CD14-positive monocyte (primary cell): ENCODE measurements at regions not wholly inside any gene's neighbourhood (a gene's known extent, or its start where the extent isn't known, plus 50 kb on each side); places are given as distances from the start of the nearest gene placed in this dataset.
"Not testable (repeated sequence)": the region's sequence is repeated elsewhere in the genome, so short reads cannot be mapped to it uniquely, and the experiment has no call there.

ENCODE experiments used
- DNase-seq, 3 donors: peaks; one replicate each; pipeline ENCODE4 v3.0.0-alpha.2; 2011 to 2022
- H2AFZ ChIP-seq: 2 replicates; pipeline ENCODE4 v1.6.0; 2012; ENCODE audit warnings: mild to moderate bottlenecking, low read depth, low read length, inconsistent platforms; ENCODE audit not compliant: insufficient read depth, poor library complexity, severe bottlenecking
- H3K27ac ChIP-seq, 2 donors: 1 replicate in 1 of 2; 2 replicates in 1 of 2; pipeline ENCODE4 v1.5.1; 2012 to 2013; ENCODE audit warnings: low read length in 2 of 2, control low read depth in 1 of 2, inconsistent platforms in 1 of 2, low read depth in 1 of 2, mild to moderate bottlenecking in 1 of 2
- H3K27me3 ChIP-seq, 2 donors: one replicate each; pipeline versions ENCODE4 v1.6.0 to v1.6.1; 2011 to 2013; ENCODE audit warnings: low read length in 2 of 2; ENCODE audit not compliant: control insufficient read depth in 2 of 2, insufficient read depth in 2 of 2
- H3K36me3 ChIP-seq, 2 donors: replicated peaks in 1 of 2; 1 replicate in 1 of 2; 2 replicates in 1 of 2; pipeline versions ENCODE4 v1.5.1 to v1.6.1; 2012 to 2013; ENCODE audit warnings: low read length in 2 of 2, control low read depth in 1 of 2, inconsistent platforms in 1 of 2, mild to moderate bottlenecking in 1 of 2; ENCODE audit not compliant: insufficient read depth in 2 of 2, control insufficient read depth in 1 of 2
- H3K4me1 ChIP-seq, 2 donors: 1 replicate in 1 of 2; 2 replicates in 1 of 2; pipeline versions ENCODE4 v1.5.1 to v1.6.1; 2012 to 2013; ENCODE audit warnings: low read length in 2 of 2, control low read depth in 1 of 2, inconsistent platforms in 1 of 2, mild to moderate bottlenecking in 1 of 2, moderate library complexity in 1 of 2; ENCODE audit not compliant: insufficient read depth in 2 of 2, control insufficient read depth in 1 of 2
- H3K4me2 ChIP-seq: replicated peaks from 2 replicates; pipeline ENCODE3; 2012; ENCODE audit warnings: low read length, moderate library complexity, mild to moderate bottlenecking; ENCODE audit not compliant: poor library complexity, severe bottlenecking; ENCODE audit errors: extremely low read depth
- H3K4me3 ChIP-seq, 3 experiments: fragments of 200-600 bp in 1 of 3; sonication (generic) in 1 of 3; replicated peaks in 1 of 3; 1 replicate in 2 of 3; 2 replicates in 1 of 3; pipeline ENCODE4 v1.5.1; 2011 to 2013; ENCODE audit warnings: low read length in 3 of 3, mild to moderate bottlenecking in 3 of 3, control low read depth in 2 of 3, low read depth in 2 of 3, inconsistent platforms in 1 of 3, moderate library complexity in 1 of 3
- H3K79me2 ChIP-seq: 2 replicates; pipeline ENCODE4 v1.6.0; 2012; ENCODE audit warnings: mild to moderate bottlenecking, control low read depth, inconsistent platforms, low read length, moderate library complexity; ENCODE audit not compliant: insufficient read depth
- H3K9ac ChIP-seq: 2 replicates; pipeline ENCODE4 v1.6.0; 2017; ENCODE audit warnings: low read length, mild to moderate bottlenecking; ENCODE audit not compliant: insufficient read depth, poor library complexity, severe bottlenecking
- H3K9me3 ChIP-seq, 2 donors: replicated peaks in 1 of 2; 1 replicate in 1 of 2; 2 replicates in 1 of 2; pipeline versions ENCODE4 v1.5.1 to v1.6.1; 2012 to 2013; ENCODE audit warnings: low read length in 2 of 2, control low read depth in 1 of 2; ENCODE audit not compliant: control insufficient read depth in 1 of 2, insufficient read depth in 1 of 2
- H4K20me1 ChIP-seq: 2 replicates; pipeline ENCODE4 v1.6.0; 2012; ENCODE audit warnings: mild to moderate bottlenecking, low read length, control low read depth, moderate library complexity; ENCODE audit not compliant: insufficient read depth
- H3K27ac Mint-ChIP-seq, 7 donors: one replicate each; pipeline ENCODE4 v1.8.0; 2020; ENCODE audit warnings: mild to moderate bottlenecking in 7 of 7, mixed read lengths in 7 of 7, moderate library complexity in 6 of 7, inconsistent platforms in 2 of 7
- H3K27me3 Mint-ChIP-seq, 3 donors: one replicate each; pipeline ENCODE4 v1.8.0; 2021 to 2022; ENCODE audit warnings: low read depth in 3 of 3, mild to moderate bottlenecking in 3 of 3, mixed read lengths in 3 of 3, moderate library complexity in 3 of 3, inconsistent platforms in 1 of 3
- H3K36me3 Mint-ChIP-seq, 2 donors: one replicate each; pipeline ENCODE4 v1.8.0; 2020; ENCODE audit warnings: mixed read lengths in 2 of 2, inconsistent platforms in 1 of 2, mild to moderate bottlenecking in 1 of 2
- H3K4me1 Mint-ChIP-seq: one replicate; pipeline ENCODE4 v1.8.0; 2020; ENCODE audit warnings: mild to moderate bottlenecking, mixed read lengths
- H3K4me3 Mint-ChIP-seq, 2 donors: one replicate each; pipeline ENCODE4 v1.8.0; 2020; ENCODE audit warnings: mild to moderate bottlenecking in 2 of 2, mixed read lengths in 2 of 2, moderate library complexity in 1 of 2
- H3K9me3 Mint-ChIP-seq, 7 donors: one replicate each; pipeline ENCODE4 v1.8.0; 2020 to 2022; ENCODE audit warnings: mixed read lengths in 7 of 7, mild to moderate bottlenecking in 6 of 7, moderate library complexity in 6 of 7, inconsistent platforms in 2 of 7
- CTCF ChIP-seq: fragments of 200-600 bp; IDR thresholded peaks from one replicate; pipeline ENCODE4 v1.8.0; 2022; ENCODE audit warnings: antibody characterized with exemption, mild to moderate bottlenecking
- WGBS: methylation state at CpG from one replicate; pipeline ENCODE4 v1.1.5; 2013; ENCODE audit warnings: missing lambda C conversion rate; ENCODE audit not compliant: insufficient coverage; 5-methylcytosine and 5-hydroxymethylcytosine counted together
- intact Hi-C, 2 donors: fragments of 100-400 bp; cut with micrococcal nuclease; formaldehyde crosslinking; loops; one replicate each; pipeline versions ENCODE4 v1.15.0 to v1.15.1; 2023

DNA sequence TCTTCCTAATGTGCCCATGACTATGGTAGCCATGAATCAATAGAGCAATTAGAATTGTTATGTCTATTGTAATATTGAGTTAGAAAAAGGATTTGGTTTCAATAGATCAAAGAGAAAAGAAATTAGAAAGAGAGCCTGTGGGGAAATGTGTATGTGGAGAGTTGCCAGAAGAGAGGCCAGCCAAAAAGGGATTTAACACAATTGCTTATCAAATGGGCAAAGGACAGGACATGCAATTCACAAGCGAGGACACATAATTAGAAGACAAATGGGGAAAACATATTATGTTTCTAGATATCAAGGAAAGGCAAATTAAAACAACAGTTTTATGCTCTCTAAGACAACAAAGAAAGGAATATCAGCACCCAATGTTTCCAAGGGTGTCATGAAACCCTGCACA is 403.2 kb upstream of the KLHL29 start:
- Histone ChIP-seq H3K27me3 (no peaks in the 10 kb centered on the region), H3K36me3 (no peaks in the 10 kb centered on the region), H3K4me1 (no peaks in the 10 kb centered on the region), H3K4me3 (no peak overlapping the region), H4K20me1 (no peaks in the 10 kb centered on the region), H3K79me2 (no peaks in the 10 kb centered on the region), H2AFZ (no peak overlapping the region), H3K4me2 (no peak overlapping the region), H3K27ac (no peak overlapping the region), H3K9me3 (peaks cover 0 to 3% of the 10 kb centered on the region in 2 donors), H3K9ac (no peak overlapping the region)
- Mint-ChIP-seq H3K9me3 (peaks cover 3 to 8% (median 4%) of the 10 kb centered on the region in 7 donors), H3K4me1 (no peaks in the 10 kb centered on the region), H3K27ac (no peak overlapping the region), H3K27me3 (peaks cover 0 to 2% (median 0%) of the 10 kb centered on the region in 3 donors), H3K36me3 (no peaks in the 10 kb centered on the region), H3K4me3 (no peak overlapping the region)
- no peak for DNase-seq
- intact Hi-C loops = no loop called here
- no peak for TF ChIP-seq CTCF
- no CpG with 5 or more reads among the region's 1 CpG for WGBS

GRCh38 chr2:22984152-22984551 is 400.8 kb upstream of the KLHL29 start:
- H3K4me1 ChIP-seq, H3K36me3 Mint-ChIP-seq, H3K36me3 ChIP-seq, H3K9me3 Mint-ChIP-seq, H3K9me3 ChIP-seq, H3K4me2 ChIP-seq, DNase-seq, H3K27ac Mint-ChIP-seq, intact Hi-C loops, H3K27me3 ChIP-seq, H3K9ac ChIP-seq, H3K27ac ChIP-seq, H3K4me3 Mint-ChIP-seq, H3K4me1 Mint-ChIP-seq, H4K20me1 ChIP-seq, H3K79me2 ChIP-seq, H3K4me3 ChIP-seq, H2AFZ ChIP-seq, H3K27me3 Mint-ChIP-seq: not testable (repeated sequence)
- WGBS = no CpG with 5 or more reads among the region's 25 CpGs
